ENCODE measurements at regions not wholly inside any gene's neighbourhood (a gene's known extent, or its start where the extent isn't known, plus 50 kb on each side); places are given as distances from the start of the nearest gene placed in this dataset.

- no peak for DNase-seq
Measured at GRCh38 chr1:200354243-200354642, 55.6 kb downstream of the ZNF281 start.

- no peak for DNase-seq
Measured at GRCh38 chr1:200353232-200353631, 56.6 kb downstream of the ZNF281 start.

GRCh38 chr1:200351826-200352549, 57.8 kb downstream of the ZNF281 start:
- no peak for DNase-seq

GRCh38 chr1:200351425-200351824, 58.4 kb downstream of the ZNF281 start:
- no peak for DNase-seq

- DNase-seq, result no peak
Measured at GRCh38 chr1:200346700-200347099, 63.1 kb downstream of the ZNF281 start.

GRCh38 chr1:200345520-200345919, 64.3 kb downstream of the ZNF281 start:
- DNase-seq, result no peak

GRCh38 chr1:200343874-200344273, 66.0 kb downstream of the ZNF281 start:
- no peak for DNase-seq

GRCh38 chr1:200342511-200343311, 67.1 kb downstream of the ZNF281 start:
- DNase-seq, result no peak

GRCh38 chr1:200338451-200338850, 71.4 kb downstream of the ZNF281 start:
- no peak for DNase-seq

GRCh38 chr1:200337831-200338230, 72.0 kb downstream of the ZNF281 start:
- DNase-seq, result no peak

- DNase-seq, result no peak
Measured at GRCh38 chr1:200337410-200337809, 72.4 kb downstream of the ZNF281 start.

GRCh38 chr1:200336901-200337391, 72.9 kb downstream of the ZNF281 start:
- DNase-seq, result no peak

GRCh38 chr1:200336101-200336845, 73.6 kb downstream of the ZNF281 start:
- no peak for DNase-seq

GRCh38 chr1:200334661-200335256, 75.1 kb downstream of the ZNF281 start:
- DNase-seq, result no peak

GRCh38 chr1:200333329-200333728, 76.5 kb downstream of the ZNF281 start:
- DNase-seq, result no peak

- no peak for DNase-seq
Measured at GRCh38 chr1:200332716-200333115, 77.1 kb downstream of the ZNF281 start.

- no peak for DNase-seq
Measured at GRCh38 chr1:200330741-200331428, 79.0 kb downstream of the ZNF281 start.

GRCh38 chr1:200329208-200329882, 80.5 kb downstream of the ZNF281 start:
- no peak for DNase-seq

- no peak for DNase-seq
Measured at GRCh38 chr1:200328379-200328778, 81.5 kb downstream of the ZNF281 start.

GRCh38 chr1:200323856-200324400, 85.9 kb downstream of the ZNF281 start:
- no peak for DNase-seq

GRCh38 chr1:200319148-200319547, 90.7 kb downstream of the ZNF281 start:
- no peak for DNase-seq
